ENCODE measurements at regions not wholly inside any gene's neighbourhood (a gene's known extent, or its start where the extent isn't known, plus 50 kb on each side); places are given as distances from the start of the nearest gene placed in this dataset.

- TF ChIP-seq EZH2phosphoT487 (IDR thresholded peaks at IDR 0.05; ENCODE audit: borderline replicate concordance) (no peak), CTCF (conservative IDR thresholded peaks at IDR 0.05; ENCODE audit: low read length) (no peak)
- Histone ChIP-seq H3K9me3 (ENCODE audit: insufficient read depth, low read depth, low read length) (no peaks in the 10 kb centered on the region), H3K79me2 (ENCODE audit: insufficient read depth, low read length) (no peaks in the 10 kb centered on the region), H2AFZ (ENCODE audit: low read length) (no peak overlapping the region), H3K4me1 (ENCODE audit: insufficient read depth, low read length, poor library complexity, severe bottlenecking) (no peaks in the 10 kb centered on the region), H3K9me2 (replicated peaks; ENCODE audit: low read depth, low read length) (no peaks in the 10 kb centered on the region), H3K27me3 (ENCODE audit: insufficient read depth, low read length, poor library complexity, severe bottlenecking) (no peaks in the 10 kb centered on the region), H4K20me1 (ENCODE audit: insufficient read depth, low read length, poor library complexity, severe bottlenecking) (no peaks in the 10 kb centered on the region), H3K4me3 (ENCODE audit: low read length, poor library complexity, severe bottlenecking) (no peak overlapping the region), H3K4me2 (ENCODE audit: low read depth, low read length, poor library complexity, severe bottlenecking) (no peak overlapping the region), H3K36me3 (ENCODE audit: insufficient read depth, low read length) (no peaks in the 10 kb centered on the region), H3K9ac (ENCODE audit: low read depth, low read length, poor library complexity, severe bottlenecking) (no peak overlapping the region), H3F3A (ENCODE audit: low read depth) (no peaks in the 10 kb centered on the region)
These were observed 298.8 kb upstream of the TBX3 start for GRCh38 chr12:114982760-114983159.

- no peaks in the 10 kb centered on the region for H3K27me3 ChIP-seq (ENCODE audit: insufficient read depth, low read length, poor library complexity, severe bottlenecking)
- no peaks in the 10 kb centered on the region for H3K9me3 ChIP-seq (ENCODE audit: insufficient read depth, low read depth, low read length)
- H4K20me1 ChIP-seq (ENCODE audit: insufficient read depth, low read length, poor library complexity, severe bottlenecking), result no peaks in the 10 kb centered on the region
- TF ChIP-seq EZH2phosphoT487 (IDR thresholded peaks at IDR 0.05; ENCODE audit: borderline replicate concordance) (no peak), CTCF (conservative IDR thresholded peaks at IDR 0.05; ENCODE audit: low read length) (no peak)
- no peaks in the 10 kb centered on the region for H3K79me2 ChIP-seq (ENCODE audit: insufficient read depth, low read length)
- H3K4me3 ChIP-seq (ENCODE audit: low read length, poor library complexity, severe bottlenecking), result no peak overlapping the region
- H3K9ac ChIP-seq (ENCODE audit: low read depth, low read length, poor library complexity, severe bottlenecking), result no peak overlapping the region
- H3K9me2 ChIP-seq (replicated peaks; ENCODE audit: low read depth, low read length), result no peaks in the 10 kb centered on the region
- H3K4me2 ChIP-seq (ENCODE audit: low read depth, low read length, poor library complexity, severe bottlenecking), result no peak overlapping the region
- H3F3A ChIP-seq (ENCODE audit: low read depth), result no peaks in the 10 kb centered on the region
- no peak overlapping the region for H2AFZ ChIP-seq (ENCODE audit: low read length)
- no peaks in the 10 kb centered on the region for H3K4me1 ChIP-seq (ENCODE audit: insufficient read depth, low read length, poor library complexity, severe bottlenecking)
- H3K36me3 ChIP-seq (ENCODE audit: insufficient read depth, low read length), result no peaks in the 10 kb centered on the region
These were observed 297.1 kb upstream of the TBX3 start for GRCh38 chr12:114981036-114981435.

- Histone ChIP-seq H3K4me2 (ENCODE audit: low read depth, low read length, poor library complexity, severe bottlenecking) (no peak overlapping the region), H3K4me3 (ENCODE audit: low read length, poor library complexity, severe bottlenecking) (no peak overlapping the region), H3K36me3 (ENCODE audit: insufficient read depth, low read length) (no peaks in the 10 kb centered on the region), H3K79me2 (ENCODE audit: insufficient read depth, low read length) (no peaks in the 10 kb centered on the region), H2AFZ (ENCODE audit: low read length) (no peak overlapping the region), H3K9me3 (ENCODE audit: insufficient read depth, low read depth, low read length) (no peaks in the 10 kb centered on the region; the same call in 1 of the 2 replicates), H3K9me2 (replicated peaks; ENCODE audit: low read depth, low read length) (no peaks in the 10 kb centered on the region), H3F3A (ENCODE audit: low read depth) (no peaks in the 10 kb centered on the region), H3K27me3 (ENCODE audit: insufficient read depth, low read length, poor library complexity, severe bottlenecking) (no peaks in the 10 kb centered on the region), H4K20me1 (ENCODE audit: insufficient read depth, low read length, poor library complexity, severe bottlenecking) (no peaks in the 10 kb centered on the region), H3K9ac (ENCODE audit: low read depth, low read length, poor library complexity, severe bottlenecking) (no peak overlapping the region), H3K4me1 (ENCODE audit: insufficient read depth, low read length, poor library complexity, severe bottlenecking) (no peaks in the 10 kb centered on the region)
- TF ChIP-seq CTCF (conservative IDR thresholded peaks at IDR 0.05; ENCODE audit: low read length) (no peak), EZH2phosphoT487 (IDR thresholded peaks at IDR 0.05; ENCODE audit: borderline replicate concordance) (no peak)
These were observed 293.0 kb upstream of the TBX3 start for GRCh38 chr12:114976959-114977358.

Measured in Loucy (cell line).